Astrocyte (in vitro differentiated cells and primary cell): ENCODE measurements at regions not wholly inside any gene's neighbourhood (a gene's known extent, or its start where the extent isn't known, plus 50 kb on each side); places are given as distances from the start of the nearest gene placed in this dataset.

Experiments used
- DNase-seq: peaks from one replicate; pipeline ENCODE4 v3.0.0-alpha.2; 2010; ENCODE audit warnings: low read depth
- FAIRE-seq: peaks from 2 replicates; lab custom pipeline; 2011; peaks lifted over from hg19 to GRCh38; lab: Jason Lieb, UNC
- H2AFZ ChIP-seq: 2 replicates; pipeline ENCODE4 v1.6.0; 2012; ENCODE audit warnings: low read depth, low read length, inconsistent platforms
- H3K27ac ChIP-seq: 2 replicates; pipeline ENCODE4 v1.5.1; 2011; ENCODE audit warnings: low read depth, low read length, inconsistent platforms
- H3K27me3 ChIP-seq: 2 replicates; pipeline ENCODE4 v1.6.0; 2011; ENCODE audit warnings: low read length, inconsistent platforms; ENCODE audit not compliant: insufficient read depth
- H3K36me3 ChIP-seq: 2 replicates; pipeline ENCODE4 v1.5.1; 2011; ENCODE audit warnings: low read length, inconsistent platforms; ENCODE audit not compliant: insufficient read depth
- H3K4me1 ChIP-seq: 2 replicates; pipeline ENCODE4 v1.5.1; 2011; ENCODE audit warnings: low read length, inconsistent platforms; ENCODE audit not compliant: insufficient read depth
- H3K4me2 ChIP-seq: 2 replicates; pipeline ENCODE4 v1.6.0; 2012; ENCODE audit warnings: low read length, inconsistent platforms
- H3K4me3 ChIP-seq: 2 replicates; pipeline ENCODE4 v1.5.1; 2011; ENCODE audit warnings: low read depth, mild to moderate bottlenecking, low read length, inconsistent platforms; ENCODE audit not compliant: insufficient read depth
- H3K79me2 ChIP-seq: 2 replicates; pipeline ENCODE4 v1.6.0; 2012; ENCODE audit warnings: mild to moderate bottlenecking, low read length, inconsistent platforms; ENCODE audit not compliant: insufficient read depth
- H3K9ac ChIP-seq: 2 replicates; pipeline ENCODE4 v1.6.0; 2012; ENCODE audit warnings: mild to moderate bottlenecking, low read length, inconsistent platforms
- H3K9me3 ChIP-seq: 2 replicates; pipeline ENCODE4 v1.5.1; 2012; ENCODE audit warnings: low read depth, mild to moderate bottlenecking, low read length, inconsistent platforms; ENCODE audit not compliant: insufficient read depth
- H4K20me1 ChIP-seq: 2 replicates; pipeline ENCODE4 v1.6.0; 2012; ENCODE audit warnings: low read length, inconsistent platforms; ENCODE audit not compliant: insufficient read depth
- H3K27ac Mint-ChIP-seq: one replicate; pipeline ENCODE4 v1.8.0; 2021; ENCODE audit warnings: mild to moderate bottlenecking, mixed read lengths; ENCODE audit not compliant: unreplicated experiment
- H3K27me3 Mint-ChIP-seq: one replicate; pipeline ENCODE4 v1.8.0; 2021; ENCODE audit warnings: low read depth, mixed read lengths; ENCODE audit not compliant: unreplicated experiment
- H3K36me3 Mint-ChIP-seq: one replicate; pipeline ENCODE4 v1.8.0; 2021; ENCODE audit warnings: low read depth, mixed read lengths; ENCODE audit not compliant: unreplicated experiment
- H3K4me1 Mint-ChIP-seq: one replicate; pipeline ENCODE4 v1.8.0; 2021; ENCODE audit warnings: low read depth, mixed read lengths; ENCODE audit not compliant: unreplicated experiment
- H3K4me3 Mint-ChIP-seq: one replicate; pipeline ENCODE4 v1.8.0; 2021; ENCODE audit warnings: mild to moderate bottlenecking, moderate library complexity, mixed read lengths; ENCODE audit not compliant: unreplicated experiment
- H3K9me3 Mint-ChIP-seq: one replicate; pipeline ENCODE4 v1.8.0; 2021; ENCODE audit warnings: mild to moderate bottlenecking, mixed read lengths; ENCODE audit not compliant: unreplicated experiment
- CTCF ChIP-seq: IDR thresholded peaks from 2 replicates; pipeline ENCODE4 v1.5.1; 2011; ENCODE audit warnings: low read depth, mild to moderate bottlenecking, inconsistent platforms, low read length, moderate library complexity; ENCODE audit not compliant: insufficient read depth
- EZH2 ChIP-seq: IDR thresholded peaks from 2 replicates; pipeline ENCODE4 v1.6.1; 2012; ENCODE audit warnings: mild to moderate bottlenecking, low read length, inconsistent platforms; ENCODE audit not compliant: insufficient read depth

GRCh38 chr3:78029775-78030174 is 989.9 kb downstream of the ROBO2 start:
- no peak overlapping the region for H3K4me3 ChIP-seq
- Mint-ChIP-seq H3K36me3 (no peaks in the 10 kb centered on the region), H3K4me1 (no peaks in the 10 kb centered on the region), H3K4me3 (no peak overlapping the region), H3K9me3 (no peaks in the 10 kb centered on the region), H3K27me3 (no peaks in the 10 kb centered on the region), H3K27ac (no peak overlapping the region)
- H2AFZ ChIP-seq: no peak overlapping the region
- no peak for FAIRE-seq
- H4K20me1 ChIP-seq: no peaks in the 10 kb centered on the region
- H3K9ac ChIP-seq: no peak overlapping the region
- no peaks in the 10 kb centered on the region for H3K79me2 ChIP-seq
- H3K27me3 ChIP-seq: no peaks in the 10 kb centered on the region
- no peaks in the 10 kb centered on the region for H3K36me3 ChIP-seq
- H3K4me1 ChIP-seq: no peaks in the 10 kb centered on the region
- no peak for DNase-seq
- no peak for TF ChIP-seq CTCF
- TF ChIP-seq EZH2: no peak
- H3K27ac ChIP-seq: no peak overlapping the region
- H3K4me2 ChIP-seq: no peak overlapping the region
- H3K9me3 ChIP-seq: no peaks in the 10 kb centered on the region

DNA sequence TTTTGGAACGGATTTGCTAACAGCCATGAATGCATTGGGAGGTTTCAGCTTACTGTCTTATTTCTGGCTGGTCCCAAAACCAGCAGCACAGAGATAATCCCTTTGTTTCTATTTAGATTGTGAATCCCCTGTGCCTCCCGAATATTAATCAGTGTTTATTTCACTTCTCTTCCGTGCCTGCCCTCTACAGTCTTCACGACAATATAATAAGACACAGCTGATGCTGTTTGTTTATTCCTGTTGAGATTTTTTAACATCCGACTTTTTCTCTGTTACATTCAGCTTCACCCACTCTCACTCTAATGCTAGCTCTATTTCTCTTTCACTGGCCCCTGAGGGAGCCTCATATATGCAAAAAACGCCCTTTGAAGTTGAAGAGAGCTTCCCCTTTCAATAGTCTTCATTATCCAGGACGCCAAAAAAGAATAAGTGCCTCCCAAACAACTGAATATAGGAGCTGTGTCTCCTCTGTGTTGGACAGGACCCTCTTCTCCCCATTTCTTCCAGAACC is 995.3 kb downstream of the ROBO2 start:
- H3K9me3 Mint-ChIP-seq: no peaks in the 10 kb centered on the region
- Histone ChIP-seq H3K79me2 (no peaks in the 10 kb centered on the region), H3K4me1 (no peaks in the 10 kb centered on the region), H3K4me3 (no peak overlapping the region), H2AFZ (peak overlapping the region; percentile 67), H3K36me3 (no peaks in the 10 kb centered on the region), H3K9ac (peak overlapping the region; percentile 21), H3K4me2 (peak overlapping the region; percentile 62), H4K20me1 (no peaks in the 10 kb centered on the region), H3K27me3 (no peaks in the 10 kb centered on the region), H3K27ac (no peak overlapping the region), H3K9me3 (no peaks in the 10 kb centered on the region)
- no peak overlapping the region for H3K27ac Mint-ChIP-seq
- DNase-seq (no peak), FAIRE-seq (no peak)
- H3K4me1 Mint-ChIP-seq: no peaks in the 10 kb centered on the region
- no peaks in the 10 kb centered on the region for H3K36me3 Mint-ChIP-seq
- no peaks in the 10 kb centered on the region for H3K27me3 Mint-ChIP-seq
- H3K4me3 Mint-ChIP-seq: no peak overlapping the region
- no peak for TF ChIP-seq EZH2

GRCh38 chr3:78041486-78041885 is 1001.6 kb downstream of the ROBO2 start:
- no peaks in the 10 kb centered on the region for H4K20me1 ChIP-seq
- H2AFZ ChIP-seq: no peak overlapping the region
- H3K4me3 ChIP-seq: no peak overlapping the region
- H3K27ac ChIP-seq: no peak overlapping the region
- peak; percentile 74 for DNase-seq
- Mint-ChIP-seq H3K9me3 (no peaks in the 10 kb centered on the region), H3K36me3 (no peaks in the 10 kb centered on the region), H3K27me3 (no peaks in the 10 kb centered on the region), H3K4me1 (no peaks in the 10 kb centered on the region), H3K4me3 (no peak overlapping the region), H3K27ac (no peak overlapping the region)
- H3K9me3 ChIP-seq: no peaks in the 10 kb centered on the region
- H3K4me1 ChIP-seq: no peaks in the 10 kb centered on the region
- H3K79me2 ChIP-seq: no peaks in the 10 kb centered on the region
- H3K27me3 ChIP-seq: no peaks in the 10 kb centered on the region
- no peaks in the 10 kb centered on the region for H3K36me3 ChIP-seq
- no peak overlapping the region for H3K9ac ChIP-seq
- H3K4me2 ChIP-seq: no peak overlapping the region
- no peak for FAIRE-seq
- TF ChIP-seq CTCF: no peak
- no peak for TF ChIP-seq EZH2
